ENCODE measurements at regions not wholly inside any gene's neighbourhood (a gene's known extent, or its start where the extent isn't known, plus 50 kb on each side); places are given as distances from the start of the nearest gene placed in this dataset.

- no peak overlapping the region for H3K27ac ChIP-seq
- TF ChIP-seq, protein P1, sequence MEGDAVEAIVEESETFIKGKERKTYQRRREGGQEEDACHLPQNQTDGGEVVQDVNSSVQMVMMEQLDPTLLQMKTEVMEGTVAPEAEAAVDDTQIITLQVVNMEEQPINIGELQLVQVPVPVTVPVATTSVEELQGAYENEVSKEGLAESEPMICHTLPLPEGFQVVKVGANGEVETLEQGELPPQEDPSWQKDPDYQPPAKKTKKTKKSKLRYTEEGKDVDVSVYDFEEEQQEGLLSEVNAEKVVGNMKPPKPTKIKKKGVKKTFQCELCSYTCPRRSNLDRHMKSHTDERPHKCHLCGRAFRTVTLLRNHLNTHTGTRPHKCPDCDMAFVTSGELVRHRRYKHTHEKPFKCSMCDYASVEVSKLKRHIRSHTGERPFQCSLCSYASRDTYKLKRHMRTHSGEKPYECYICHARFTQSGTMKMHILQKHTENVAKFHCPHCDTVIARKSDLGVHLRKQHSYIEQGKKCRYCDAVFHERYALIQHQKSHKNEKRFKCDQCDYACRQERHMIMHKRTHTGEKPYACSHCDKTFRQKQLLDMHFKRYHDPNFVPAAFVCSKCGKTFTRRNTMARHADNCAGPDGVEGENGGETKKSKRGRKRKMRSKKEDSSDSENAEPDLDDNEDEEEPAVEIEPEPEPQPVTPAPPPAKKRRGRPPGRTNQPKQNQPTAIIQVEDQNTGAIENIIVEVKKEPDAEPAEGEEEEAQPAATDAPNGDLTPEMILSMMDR (IDR thresholded peaks at IDR 0.05): no peak
- TF ChIP-seq ZFX (IDR thresholded peaks at IDR 0.05; ENCODE audit: borderline replicate concordance): no peak
These were observed 382.1 kb upstream of the B3GALT2 start for GRCh38 chr1:193568512-193568911.

GRCh38 chr1:193567937-193568336 is 381.5 kb upstream of the B3GALT2 start:
- no peak for TF ChIP-seq ZFX (IDR thresholded peaks at IDR 0.05; ENCODE audit: borderline replicate concordance)
- TF ChIP-seq, protein P1 (IDR thresholded peaks at IDR 0.05): no peak
- no peak overlapping the region for H3K27ac ChIP-seq

GRCh38 chr1:193566735-193567134 is 380.3 kb upstream of the B3GALT2 start:
- TF ChIP-seq, protein P1 (IDR thresholded peaks at IDR 0.05): no peak
- TF ChIP-seq ZFX (IDR thresholded peaks at IDR 0.05; ENCODE audit: borderline replicate concordance): no peak

GRCh38 chr1:193565971-193566577 is 379.7 kb upstream of the B3GALT2 start:
- H3K27ac ChIP-seq: no peak overlapping the region
- TF ChIP-seq, protein P1 (IDR thresholded peaks at IDR 0.05): no peak
- no peak for TF ChIP-seq ZFX (IDR thresholded peaks at IDR 0.05; ENCODE audit: borderline replicate concordance)

More at GRCh38 chr1:193566735-193567134, 380.3 kb upstream of the B3GALT2 start:
- H3K27ac ChIP-seq: no peak overlapping the region

- no peak for TF ChIP-seq ZFX (IDR thresholded peaks at IDR 0.05; ENCODE audit: borderline replicate concordance)
- TF ChIP-seq, protein P1 (IDR thresholded peaks at IDR 0.05): no peak
These were observed 375.7 kb upstream of the B3GALT2 start for GRCh38 chr1:193562121-193562520.

GRCh38 chr1:193558491-193559028 is 372.1 kb upstream of the B3GALT2 start:
- TF ChIP-seq ZFX (IDR thresholded peaks at IDR 0.05; ENCODE audit: borderline replicate concordance): no peak
- TF ChIP-seq, protein P1 (IDR thresholded peaks at IDR 0.05): no peak
- no peak overlapping the region for H3K27ac ChIP-seq

More at GRCh38 chr1:193562121-193562520, 375.7 kb upstream of the B3GALT2 start:
- no peak overlapping the region for H3K27ac ChIP-seq

- TF ChIP-seq, protein P1 (IDR thresholded peaks at IDR 0.05): no peak
- TF ChIP-seq ZFX (IDR thresholded peaks at IDR 0.05; ENCODE audit: borderline replicate concordance): no peak
These were observed 369.4 kb upstream of the B3GALT2 start for GRCh38 chr1:193555662-193556441.

More at GRCh38 chr1:193555662-193556441, 369.4 kb upstream of the B3GALT2 start:
- H3K27ac ChIP-seq: no peak overlapping the region

All from 22Rv1 (cell line).